A673 (cell line): ENCODE measurements at regions not wholly inside any gene's neighbourhood (a gene's known extent, or its start where the extent isn't known, plus 50 kb on each side); places are given as distances from the start of the nearest gene placed in this dataset.

Experiments
- EZH2 ChIP-seq: fragments of 200-600 bp; sonication (generic); IDR thresholded peaks from 2 replicates; pipeline ENCODE4 v1.6.1; 2017; ENCODE audit warnings: borderline replicate concordance, low read depth, mild to moderate bottlenecking, mixed read lengths, antibody characterized with exemption, low read length; ENCODE audit not compliant: poor library complexity, severe bottlenecking
- TF ChIP-seq, protein P1 (sequence below): fragments of 300-800, 200-600 bp; sonication (generic); conservative IDR thresholded peaks from 2 replicates; pipeline ENCODE4 v1.5.1; 2017; ENCODE audit warnings: low read depth, mild to moderate bottlenecking, antibody characterized with exemption, low read length, moderate library complexity, mixed read lengths

DNA sequence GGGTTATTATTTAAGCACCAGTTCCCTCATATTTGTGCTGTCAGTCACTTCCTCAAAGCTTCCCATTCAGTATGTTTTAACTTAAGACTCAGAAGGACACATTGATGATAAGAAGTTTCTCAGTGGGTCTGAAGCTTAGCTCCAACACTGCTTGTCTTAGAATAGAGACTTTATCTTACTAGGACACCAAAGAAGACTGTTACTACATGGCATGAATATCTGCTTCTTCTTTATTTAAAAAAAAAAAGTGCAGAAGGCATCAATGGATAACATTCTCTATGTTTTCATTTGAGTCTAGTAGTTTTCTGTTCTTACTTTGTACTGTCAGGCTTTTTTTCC is 404.2 kb downstream of the DAD1 start:
- TF ChIP-seq, protein P1, sequence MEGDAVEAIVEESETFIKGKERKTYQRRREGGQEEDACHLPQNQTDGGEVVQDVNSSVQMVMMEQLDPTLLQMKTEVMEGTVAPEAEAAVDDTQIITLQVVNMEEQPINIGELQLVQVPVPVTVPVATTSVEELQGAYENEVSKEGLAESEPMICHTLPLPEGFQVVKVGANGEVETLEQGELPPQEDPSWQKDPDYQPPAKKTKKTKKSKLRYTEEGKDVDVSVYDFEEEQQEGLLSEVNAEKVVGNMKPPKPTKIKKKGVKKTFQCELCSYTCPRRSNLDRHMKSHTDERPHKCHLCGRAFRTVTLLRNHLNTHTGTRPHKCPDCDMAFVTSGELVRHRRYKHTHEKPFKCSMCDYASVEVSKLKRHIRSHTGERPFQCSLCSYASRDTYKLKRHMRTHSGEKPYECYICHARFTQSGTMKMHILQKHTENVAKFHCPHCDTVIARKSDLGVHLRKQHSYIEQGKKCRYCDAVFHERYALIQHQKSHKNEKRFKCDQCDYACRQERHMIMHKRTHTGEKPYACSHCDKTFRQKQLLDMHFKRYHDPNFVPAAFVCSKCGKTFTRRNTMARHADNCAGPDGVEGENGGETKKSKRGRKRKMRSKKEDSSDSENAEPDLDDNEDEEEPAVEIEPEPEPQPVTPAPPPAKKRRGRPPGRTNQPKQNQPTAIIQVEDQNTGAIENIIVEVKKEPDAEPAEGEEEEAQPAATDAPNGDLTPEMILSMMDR = no peak
- TF ChIP-seq EZH2 = no peak
